GM23248 (cell line): ENCODE measurements at regions not wholly inside any gene's neighbourhood (a gene's known extent, or its start where the extent isn't known, plus 50 kb on each side); places are given as distances from the start of the nearest gene placed in this dataset.
"Not testable (repeated sequence)": the region's sequence is repeated elsewhere in the genome, so short reads cannot be mapped to it uniquely, and the experiment has no call there.

Experiments used
- DNase-seq: peaks from one replicate; pipeline ENCODE4 v3.0.0-alpha.2; 2015
- H2AFZ ChIP-seq: fragments of 200-600 bp; sonication (generic); 2 replicates; pipeline ENCODE4 v1.6.1; 2016; ENCODE audit warnings: antibody characterized with exemption
- H3F3A ChIP-seq: fragments of 200-600 bp; sonication (generic); 2 replicates; pipeline ENCODE4 v1.6.1; 2016; ENCODE audit warnings: mild to moderate bottlenecking, antibody characterized with exemption, mixed run types; ENCODE audit not compliant: insufficient read depth
- H3K27ac ChIP-seq: fragments of 200-600 bp; sonication (generic); 2 replicates; pipeline ENCODE4 v1.5.1; 2016; ENCODE audit warnings: mild to moderate bottlenecking
- H3K27me3 ChIP-seq: fragments of 200-600 bp; sonication (generic); replicated peaks from 2 replicates; pipeline ENCODE4 v1.6.1; 2016; ENCODE audit warnings: mild to moderate bottlenecking; ENCODE audit not compliant: insufficient read depth
- H3K36me3 ChIP-seq: fragments of 200-600 bp; sonication (generic); 2 replicates; pipeline ENCODE4 v1.6.1; 2016; ENCODE audit warnings: low read depth, mild to moderate bottlenecking
- H3K4me1 ChIP-seq: fragments of 200-600 bp; sonication (generic); 2 replicates; pipeline ENCODE4 v1.6.1; 2016; ENCODE audit warnings: mild to moderate bottlenecking; ENCODE audit not compliant: insufficient read depth
- H3K4me2 ChIP-seq: fragments of 200-600 bp; sonication (generic); one replicate; pipeline ENCODE4 v1.6.1; 2016; ENCODE audit warnings: mild to moderate bottlenecking; ENCODE audit not compliant: unreplicated experiment
- H3K4me3 ChIP-seq: fragments of 200-600 bp; sonication (generic); 2 replicates; pipeline ENCODE4 v1.5.1; 2016; ENCODE audit warnings: mild to moderate bottlenecking
- H3K79me2 ChIP-seq: fragments of 200-600 bp; sonication (generic); 2 replicates; pipeline ENCODE4 v1.6.1; 2016; ENCODE audit warnings: mild to moderate bottlenecking; ENCODE audit not compliant: insufficient read depth
- H3K9ac ChIP-seq: fragments of 200-600 bp; sonication (generic); 2 replicates; pipeline ENCODE4 v1.6.1; 2016; ENCODE audit warnings: mild to moderate bottlenecking
- H3K9me2 ChIP-seq: fragments of 200-600 bp; sonication (generic); 2 replicates; pipeline ENCODE4 v1.6.1; 2016; ENCODE audit warnings: mixed run types, mild to moderate bottlenecking, moderate library complexity; ENCODE audit not compliant: insufficient read depth
- H3K9me3 ChIP-seq: fragments of 200-600 bp; sonication (generic); one replicate; pipeline ENCODE4 v1.6.1; 2017; ENCODE audit warnings: low read depth
- H4K20me1 ChIP-seq: fragments of 200-600 bp; sonication (generic); 2 replicates; pipeline ENCODE4 v1.6.0; 2016; ENCODE audit not compliant: insufficient read depth
- EZH2 ChIP-seq: fragments of 200-600 bp; sonication (generic); IDR thresholded peaks from 2 replicates; pipeline ENCODE4 v1.6.1; 2018; ENCODE audit warnings: antibody characterized with exemption, mild to moderate bottlenecking; ENCODE audit not compliant: insufficient read depth, poor library complexity, severe bottlenecking
- EZH2phosphoT487 ChIP-seq: fragments of 200-600 bp; sonication (generic); IDR thresholded peaks from 2 replicates; pipeline ENCODE4 v1.6.1; 2018; ENCODE audit warnings: antibody characterized with exemption, moderate library complexity, mild to moderate bottlenecking, low read depth; ENCODE audit not compliant: insufficient read depth
- WGBS, 2 experiments: methylation state at CpG; one replicate each; pipeline ENCODE4 v1.1.6; 2015 to 2017; ENCODE audit warnings: low lambda C conversion rate in 2 of 2, low coverage in 1 of 2; ENCODE audit errors: missing lambda C conversion rate in 2 of 2; 5-methylcytosine and 5-hydroxymethylcytosine counted together
- in situ Hi-C: fragments of 300-500 bp; cut with MboI; formaldehyde crosslinking; loops from 2 replicates; pipeline ENCODE4 v1.15.0; 2020

DNA sequence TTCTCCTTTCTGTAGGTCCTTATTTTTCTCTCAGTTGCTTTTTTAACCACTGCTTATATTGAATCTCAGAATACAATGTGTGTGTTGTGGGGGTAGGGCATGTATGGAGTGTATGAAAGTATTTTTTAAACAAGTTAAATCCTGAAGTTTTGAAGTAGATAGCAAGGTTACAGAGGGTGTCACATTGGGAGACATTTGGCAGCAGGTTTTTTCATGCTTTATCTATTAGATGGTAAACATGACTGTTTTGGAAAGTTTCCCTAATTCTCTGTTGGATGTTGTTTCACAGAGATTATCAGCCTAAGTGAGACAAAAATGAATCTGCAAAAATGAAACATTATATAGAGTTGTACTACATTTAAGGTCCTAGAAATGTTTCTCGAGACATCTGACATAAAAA, 190.6 kb upstream of the ARPP21 start:
- in situ Hi-C loops = no loop called here
- TF ChIP-seq EZH2 = no peak
- Histone ChIP-seq H4K20me1 (no peaks in the 10 kb centered on the region), H3K9me2 (no peaks in the 10 kb centered on the region), H3K27me3 (no peaks in the 10 kb centered on the region), H3K27ac (no peak overlapping the region), H3F3A (no peaks in the 10 kb centered on the region), H3K36me3 (no peaks in the 10 kb centered on the region), H2AFZ (no peak overlapping the region), H3K4me1 (no peaks in the 10 kb centered on the region), H3K79me2 (no peaks in the 10 kb centered on the region), H3K9ac (no peak overlapping the region), H3K4me3 (no peak overlapping the region), H3K9me3 (peaks cover 3% of the 10 kb centered on the region), H3K4me2 (no peak overlapping the region)
- no peak for DNase-seq
- 10 to 16% methylated on average over 1 of the region's 1 CpG for WGBS, 2 experiments

DNA sequence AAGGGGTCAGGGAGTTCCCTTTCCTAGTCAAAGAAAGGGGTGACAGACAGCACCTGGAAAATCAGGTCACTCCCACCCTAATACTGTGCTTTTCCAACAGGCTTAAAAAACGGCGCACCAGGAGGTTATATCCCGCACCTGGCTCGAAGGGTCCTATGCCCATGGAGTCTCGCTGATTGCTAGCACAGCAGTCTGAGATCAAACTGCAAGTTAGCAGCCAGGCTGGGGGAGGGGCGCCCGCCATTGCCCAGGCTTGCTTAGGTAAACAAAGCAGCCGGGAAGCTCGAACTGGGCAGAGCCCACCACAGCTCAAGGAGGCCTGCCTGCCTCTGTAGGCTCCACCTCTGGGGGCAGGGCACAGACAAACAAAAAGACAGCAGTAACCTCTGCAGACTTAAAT, 184.5 kb upstream of the ARPP21 start:
- H3K4me1 ChIP-seq, H3K4me2 ChIP-seq, H3K9me2 ChIP-seq, in situ Hi-C loops, H3K36me3 ChIP-seq, H3K4me3 ChIP-seq, H4K20me1 ChIP-seq, H2AFZ ChIP-seq, H3K9me3 ChIP-seq, H3K27ac ChIP-seq, H3F3A ChIP-seq, DNase-seq, H3K27me3 ChIP-seq, H3K9ac ChIP-seq, H3K79me2 ChIP-seq: not testable (repeated sequence)
- 52 to 61% methylated on average over 9 of the region's 9 CpGs for WGBS, 2 experiments

DNA sequence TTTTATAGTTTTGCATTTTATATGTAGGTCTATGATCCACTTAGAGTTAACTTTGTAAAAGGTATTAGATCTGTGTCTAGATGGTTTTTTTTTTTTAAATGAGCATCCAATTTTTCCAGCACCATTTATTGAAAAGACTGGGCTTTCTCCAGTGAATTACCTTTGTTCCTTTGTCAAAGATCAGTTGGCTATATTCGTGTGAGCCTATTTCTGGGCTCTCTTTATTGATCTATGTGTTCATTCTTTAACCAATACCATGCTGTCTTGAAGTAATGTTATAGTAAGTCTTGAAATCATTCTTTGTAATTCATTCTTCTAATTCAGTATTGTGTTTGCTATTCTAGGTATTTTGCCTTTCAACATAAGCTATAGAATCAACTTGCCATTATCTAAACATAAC, 165.4 kb upstream of the ARPP21 start:
- no peak overlapping the region for H3K9ac ChIP-seq
- H3K4me2 ChIP-seq = no peak overlapping the region
- H3K9me3 ChIP-seq = no peaks in the 10 kb centered on the region
- no peaks in the 10 kb centered on the region for H3K79me2 ChIP-seq
- H3K27me3 ChIP-seq = no peaks in the 10 kb centered on the region
- H3K9me2 ChIP-seq = no peaks in the 10 kb centered on the region
- H3K4me1 ChIP-seq = no peaks in the 10 kb centered on the region
- H4K20me1 ChIP-seq = no peaks in the 10 kb centered on the region
- WGBS, 2 experiments = 0% methylated on average over 1 of the region's 1 CpG
- DNase-seq = no peak
- H3K27ac ChIP-seq = no peak overlapping the region
- H3K36me3 ChIP-seq = no peaks in the 10 kb centered on the region
- H3K4me3 ChIP-seq = no peak overlapping the region
- TF ChIP-seq EZH2 = no peak
- TF ChIP-seq EZH2phosphoT487 = no peak
- in situ Hi-C loops = no loop called here
- no peak overlapping the region for H2AFZ ChIP-seq
- H3F3A ChIP-seq = no peaks in the 10 kb centered on the region

DNA sequence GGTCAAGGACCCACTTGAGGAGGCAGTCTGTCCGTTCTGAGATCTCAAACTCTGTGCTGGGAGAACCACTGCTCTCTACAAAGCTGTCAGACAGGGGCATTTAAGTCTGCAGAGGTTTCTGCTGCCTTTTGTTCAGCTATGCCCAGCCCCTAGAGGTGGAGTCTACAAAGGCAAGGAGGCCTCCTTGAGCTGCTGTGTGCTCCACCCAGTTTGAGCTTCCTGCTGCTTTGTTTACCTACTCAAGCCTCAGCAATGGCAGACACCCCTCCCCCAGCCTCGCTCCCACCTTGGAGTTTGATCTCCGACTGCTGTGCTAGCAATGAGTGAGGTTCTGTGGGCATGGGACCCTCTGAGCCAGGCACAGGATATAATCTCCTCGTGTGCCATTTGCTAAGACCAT, 156.8 kb upstream of the ARPP21 start:
- 24 to 37% methylated on average over 4 of the region's 4 CpGs for WGBS, 2 experiments
- H3K4me2 ChIP-seq, H4K20me1 ChIP-seq, H3K4me1 ChIP-seq, H3K27me3 ChIP-seq, DNase-seq, in situ Hi-C loops, H2AFZ ChIP-seq, H3K36me3 ChIP-seq, H3F3A ChIP-seq, H3K9me3 ChIP-seq, H3K27ac ChIP-seq, H3K4me3 ChIP-seq, H3K79me2 ChIP-seq, H3K9me2 ChIP-seq, H3K9ac ChIP-seq: not testable (repeated sequence)

DNA sequence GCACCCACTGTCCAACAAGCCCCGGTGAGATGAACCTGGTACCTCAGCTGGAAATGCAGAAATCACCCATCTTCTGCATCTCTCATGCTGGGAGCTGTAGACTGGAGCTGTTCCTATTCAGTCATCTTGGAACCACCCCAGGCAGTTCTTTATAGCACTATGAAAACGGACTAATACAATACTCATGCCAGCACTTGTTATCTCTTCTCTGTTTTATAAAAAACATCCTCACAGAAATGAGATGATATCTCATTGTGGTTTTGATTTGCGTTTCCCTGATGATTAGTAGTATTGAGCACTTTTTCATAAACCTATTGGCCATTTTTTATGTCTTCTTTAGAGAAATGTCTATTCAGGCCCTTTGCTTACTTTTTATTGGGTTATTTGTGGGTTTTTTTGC, 156.2 kb upstream of the ARPP21 start:
- H3F3A ChIP-seq = no peaks in the 10 kb centered on the region
- no peaks in the 10 kb centered on the region for H3K9me2 ChIP-seq
- no peaks in the 10 kb centered on the region for H3K79me2 ChIP-seq
- no peaks in the 10 kb centered on the region for H4K20me1 ChIP-seq
- H3K4me3 ChIP-seq = no peak overlapping the region
- no peak overlapping the region for H3K4me2 ChIP-seq
- no peak overlapping the region for H2AFZ ChIP-seq
- no peaks in the 10 kb centered on the region for H3K27me3 ChIP-seq
- no peak for DNase-seq
- TF ChIP-seq EZH2phosphoT487 (no peak), EZH2 (no peak)
- no peak overlapping the region for H3K9ac ChIP-seq
- no peaks in the 10 kb centered on the region for H3K4me1 ChIP-seq
- H3K27ac ChIP-seq = no peak overlapping the region
- in situ Hi-C loops = no loop called here
- H3K36me3 ChIP-seq = no peaks in the 10 kb centered on the region
- no peaks in the 10 kb centered on the region for H3K9me3 ChIP-seq
- 14 to 21% methylated on average over 3 of the region's 3 CpGs for WGBS, 2 experiments
